ENCODE measurements at regions not wholly inside any gene's neighbourhood (a gene's known extent, or its start where the extent isn't known, plus 50 kb on each side); places are given as distances from the start of the nearest gene placed in this dataset.
"Not testable (repeated sequence)": the region's sequence is repeated elsewhere in the genome, so short reads cannot be mapped to it uniquely, and the experiment has no call there.

- Mint-ChIP-seq H3K9me3 (ENCODE audit: low read depth) (no peaks in the 10 kb centered on the region), H3K36me3 (ENCODE audit: insufficient read depth) (no peaks in the 10 kb centered on the region), H3K4me3 (ENCODE audit: low read depth) (no peak overlapping the region), H3K4me1 (ENCODE audit: low read depth) (peaks cover 1% of the 10 kb centered on the region), H3K27me3 (peaks cover 75% of the 10 kb centered on the region), H3K27ac (no peak overlapping the region)
- no peak for TF ChIP-seq CTCF (IDR thresholded peaks at IDR 0.05; ENCODE audit: unreplicated experiment)
- no peak for DNase-seq (ENCODE audit: low spot score, unreplicated experiment)
These were observed 418.5 kb downstream of the MIAT start for GRCh38 chr22:27075891-27076290.

- H3K27ac Mint-ChIP-seq; DNase-seq (ENCODE audit: low spot score, unreplicated experiment); H3K36me3 Mint-ChIP-seq (ENCODE audit: insufficient read depth); H3K9me3 Mint-ChIP-seq (ENCODE audit: low read depth); H3K4me3 Mint-ChIP-seq (ENCODE audit: low read depth); H3K4me1 Mint-ChIP-seq (ENCODE audit: low read depth): not testable (repeated sequence)
- H3K27me3 Mint-ChIP-seq: peaks cover 75% of the 10 kb centered on the region
These were observed 420.7 kb downstream of the MIAT start for GRCh38 chr22:27078064-27078463.

DNA sequence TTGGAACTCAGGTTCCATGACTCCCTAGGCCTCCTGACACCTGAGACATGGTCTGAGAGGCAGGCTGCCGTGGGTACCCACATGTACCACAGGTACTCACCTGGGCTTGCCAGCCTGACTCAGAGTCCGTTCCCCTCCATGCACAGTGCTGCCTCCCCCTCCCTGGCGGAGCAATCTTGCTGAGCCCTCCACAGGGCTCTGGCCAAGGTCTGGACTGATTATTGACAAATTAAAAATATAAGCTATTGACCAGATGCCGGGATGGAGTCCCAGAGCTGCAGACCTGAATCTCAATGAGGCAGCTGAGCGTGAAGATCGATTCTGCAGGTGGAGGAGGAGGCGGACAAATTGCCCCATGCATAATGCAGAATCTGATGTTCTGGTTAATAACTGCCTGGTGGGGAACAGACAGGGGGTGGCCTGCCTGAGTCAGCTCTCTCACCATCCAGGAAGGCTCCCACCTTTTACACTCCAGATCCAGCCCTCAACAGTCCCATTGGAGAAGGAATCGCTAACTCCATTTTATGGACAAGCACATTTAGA lies 422.7 kb downstream of the MIAT start:
- DNase-seq (ENCODE audit: low spot score, unreplicated experiment): no peak
- Mint-ChIP-seq H3K4me1 (ENCODE audit: low read depth) (no peaks in the 10 kb centered on the region), H3K27me3 (peaks cover 56% of the 10 kb centered on the region), H3K9me3 (ENCODE audit: low read depth) (no peaks in the 10 kb centered on the region), H3K36me3 (ENCODE audit: insufficient read depth) (no peaks in the 10 kb centered on the region), H3K27ac (no peak overlapping the region), H3K4me3 (ENCODE audit: low read depth) (no peak overlapping the region)
- TF ChIP-seq CTCF (IDR thresholded peaks at IDR 0.05; ENCODE audit: unreplicated experiment): no peak

DNA sequence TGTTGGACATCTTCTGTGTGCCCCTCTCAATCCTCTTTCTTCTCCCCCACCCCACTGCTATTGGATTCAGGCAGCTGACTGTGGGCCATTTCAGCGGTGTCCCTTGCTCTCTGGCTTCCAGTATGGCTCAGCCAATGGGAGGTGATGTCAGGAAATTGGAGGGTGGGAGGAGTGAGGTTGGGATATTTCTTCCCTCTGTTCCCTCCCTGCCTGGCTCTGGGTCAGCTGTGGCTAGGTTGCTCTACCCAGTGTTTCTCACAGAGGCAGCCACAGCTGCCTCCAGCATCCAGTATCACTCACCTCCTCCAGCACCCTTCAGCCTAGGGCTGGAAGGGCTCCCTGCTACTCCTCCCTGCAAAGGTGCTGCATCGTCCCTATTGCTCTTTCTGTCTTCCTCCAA lies 423.5 kb downstream of the MIAT start:
- Mint-ChIP-seq H3K27me3 (peaks cover 56% of the 10 kb centered on the region), H3K4me1 (ENCODE audit: low read depth) (no peaks in the 10 kb centered on the region), H3K36me3 (ENCODE audit: insufficient read depth) (no peaks in the 10 kb centered on the region), H3K9me3 (ENCODE audit: low read depth) (no peaks in the 10 kb centered on the region), H3K27ac (no peak overlapping the region), H3K4me3 (ENCODE audit: low read depth) (no peak overlapping the region)
- DNase-seq (ENCODE audit: low spot score, unreplicated experiment): no peak
- TF ChIP-seq CTCF (IDR thresholded peaks at IDR 0.05; ENCODE audit: unreplicated experiment): no peak

- peaks cover 48% of the 10 kb centered on the region for H3K27me3 Mint-ChIP-seq
- no peak for DNase-seq (ENCODE audit: low spot score, unreplicated experiment)
These were observed 426.2 kb downstream of the MIAT start for GRCh38 chr22:27083610-27084009.

More at GRCh38 chr22:27083610-27084009, 426.2 kb downstream of the MIAT start:
- Mint-ChIP-seq H3K4me3 (ENCODE audit: low read depth) (no peak overlapping the region), H3K4me1 (ENCODE audit: low read depth) (no peaks in the 10 kb centered on the region), H3K36me3 (ENCODE audit: insufficient read depth) (no peaks in the 10 kb centered on the region), H3K9me3 (ENCODE audit: low read depth) (no peaks in the 10 kb centered on the region), H3K27ac (no peak overlapping the region)
- TF ChIP-seq CTCF (IDR thresholded peaks at IDR 0.05; ENCODE audit: unreplicated experiment): no peak

Data from progenitor cell of endocrine pancreas (in vitro differentiated cells).